H54 (cell line): ENCODE measurements at regions not wholly inside any gene's neighbourhood (a gene's known extent, or its start where the extent isn't known, plus 50 kb on each side); places are given as distances from the start of the nearest gene placed in this dataset.

Experiments used
- DNase-seq: peaks from one replicate; pipeline ENCODE4 v3.0.0; 2011; ENCODE audit warnings: low spot score, mixed read lengths; ENCODE audit not compliant: insufficient read length
- FAIRE-seq: peaks from 3 replicates; lab custom pipeline; 2011; peaks lifted over from hg19 to GRCh38; lab: Jason Lieb, UNC
- POLR2A ChIP-seq: IDR thresholded peaks from 2 replicates; pipeline ENCODE4 v1.6.1; 2011; ENCODE audit warnings: low read depth, mild to moderate bottlenecking, low read length

DNA sequence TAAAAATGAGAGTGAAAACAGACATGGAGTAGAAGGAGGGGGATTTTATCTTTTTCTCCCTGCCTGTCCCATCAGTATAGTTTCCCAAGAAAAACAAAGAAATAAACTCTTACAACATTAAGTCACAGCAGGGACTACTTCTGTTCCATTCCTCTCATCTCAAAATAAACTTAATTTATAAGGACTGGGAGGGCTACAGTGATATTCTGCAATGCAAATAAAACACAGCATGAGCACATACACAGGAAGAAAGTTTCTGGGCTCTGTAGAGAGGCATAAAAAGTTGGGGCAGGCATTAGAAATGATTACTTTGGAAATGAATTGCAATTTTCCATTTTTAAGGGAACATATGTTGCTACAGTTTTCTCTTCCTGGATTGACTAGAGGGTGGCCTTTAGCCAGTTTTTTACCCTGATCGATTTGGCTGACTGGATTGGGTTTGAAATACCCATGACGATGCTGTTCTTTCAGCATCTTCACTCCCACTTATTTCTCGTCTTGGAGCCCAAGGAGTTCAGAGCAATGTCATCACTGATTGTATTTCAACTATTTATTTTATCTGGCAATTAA, 157.1 kb downstream of the ACTR3 start:
- no peak for DNase-seq
- no peak for FAIRE-seq
- TF ChIP-seq POLR2A, result no peak

- no peak for TF ChIP-seq POLR2A
- DNase-seq (no peak), FAIRE-seq (no peak)
Observed at GRCh38 chr2:114049280-114049679, 159.4 kb downstream of the ACTR3 start.

GRCh38 chr2:114049826-114050225, 159.9 kb downstream of the ACTR3 start:
- no peak for DNase-seq

GRCh38 chr2:114056294-114057143, 166.6 kb downstream of the ACTR3 start:
- FAIRE-seq (no peak), DNase-seq (no peak)
- TF ChIP-seq POLR2A, result no peak

More at GRCh38 chr2:114049826-114050225, 159.9 kb downstream of the ACTR3 start:
- TF ChIP-seq POLR2A, result no peak
- FAIRE-seq, result no peak

DNA sequence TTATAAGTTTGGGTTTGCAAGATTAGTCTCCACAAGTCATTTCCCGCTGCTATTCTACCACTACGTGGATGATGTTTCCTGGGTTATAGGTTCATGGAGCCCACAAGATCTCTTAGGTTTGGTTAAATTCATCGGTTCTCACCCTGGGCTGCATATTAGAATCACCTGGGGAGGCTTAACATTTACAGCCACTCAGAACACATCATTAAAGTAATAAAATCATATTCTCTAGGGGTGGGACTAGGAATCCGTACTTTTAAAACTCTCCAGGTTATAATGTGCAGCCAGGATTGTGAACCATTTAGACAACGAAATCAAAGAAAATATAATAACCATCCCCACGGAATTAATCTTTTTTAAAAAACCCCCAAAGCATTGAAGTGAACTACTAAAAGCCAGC, 167.7 kb downstream of the ACTR3 start:
- no peak for FAIRE-seq
- no peak for DNase-seq
- no peak for TF ChIP-seq POLR2A

DNA sequence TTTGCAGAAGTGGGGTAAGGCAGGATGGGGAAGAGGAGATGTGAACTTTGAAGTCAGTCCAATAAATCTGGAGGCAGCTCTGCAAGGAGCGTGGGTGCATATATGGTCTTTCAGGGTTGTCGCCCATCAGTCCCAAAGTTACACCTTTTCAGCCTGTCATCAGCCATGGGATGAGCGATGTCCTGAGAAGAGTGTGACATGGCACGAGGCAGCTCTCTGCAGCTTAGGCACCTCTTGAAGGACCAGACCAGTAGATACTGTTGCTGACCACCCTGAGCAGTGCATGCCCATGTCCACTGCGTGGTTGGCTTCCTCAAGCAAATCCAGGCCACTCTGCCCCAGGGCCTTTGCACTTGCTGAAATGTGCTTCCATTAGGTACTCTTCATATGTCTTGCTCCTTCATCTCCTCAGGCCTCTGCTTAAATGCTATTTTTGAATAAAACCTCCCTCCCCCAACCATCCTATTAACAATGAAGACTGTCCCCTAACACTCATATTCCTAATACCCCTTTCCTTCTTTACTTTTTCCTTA, 171.7 kb downstream of the ACTR3 start:
- FAIRE-seq, result no peak
- TF ChIP-seq POLR2A, result no peak
- DNase-seq, result no peak

- DNase-seq (no peak), FAIRE-seq (no peak)
Observed at GRCh38 chr2:114063346-114063745, 173.5 kb downstream of the ACTR3 start.

GRCh38 chr2:114065731-114066130, 175.8 kb downstream of the ACTR3 start:
- FAIRE-seq (no peak), DNase-seq (no peak)
- TF ChIP-seq POLR2A, result no peak

More at GRCh38 chr2:114063346-114063745, 173.5 kb downstream of the ACTR3 start:
- no peak for TF ChIP-seq POLR2A

- no peak for TF ChIP-seq POLR2A
- FAIRE-seq, result no peak
- no peak for DNase-seq
Observed at GRCh38 chr2:114066186-114066747, 176.4 kb downstream of the ACTR3 start.

DNA sequence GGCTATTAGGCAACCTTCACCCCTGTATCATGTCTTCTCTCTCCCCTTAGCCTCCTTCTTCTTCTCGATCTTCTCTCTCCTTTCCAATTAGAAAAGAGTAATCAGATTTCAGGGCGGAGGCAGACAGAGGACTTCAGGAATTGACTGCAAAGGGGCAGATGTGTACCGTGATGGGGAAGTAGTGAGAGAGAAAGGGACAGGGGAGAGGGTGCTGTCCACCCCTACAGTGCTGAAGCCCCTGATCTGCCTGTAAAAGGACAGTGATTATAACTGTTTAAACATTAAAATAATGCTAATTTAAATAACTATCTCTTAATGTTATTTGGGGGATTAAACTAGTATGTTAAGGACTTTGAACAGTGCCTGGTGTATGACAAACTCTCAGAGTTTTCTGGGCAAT, 178.5 kb downstream of the ACTR3 start:
- no peak for TF ChIP-seq POLR2A
- FAIRE-seq (no peak), DNase-seq (no peak)

GRCh38 chr2:114076961-114077360, 187.1 kb downstream of the ACTR3 start:
- DNase-seq (no peak), FAIRE-seq (no peak)
- TF ChIP-seq POLR2A, result no peak

DNA sequence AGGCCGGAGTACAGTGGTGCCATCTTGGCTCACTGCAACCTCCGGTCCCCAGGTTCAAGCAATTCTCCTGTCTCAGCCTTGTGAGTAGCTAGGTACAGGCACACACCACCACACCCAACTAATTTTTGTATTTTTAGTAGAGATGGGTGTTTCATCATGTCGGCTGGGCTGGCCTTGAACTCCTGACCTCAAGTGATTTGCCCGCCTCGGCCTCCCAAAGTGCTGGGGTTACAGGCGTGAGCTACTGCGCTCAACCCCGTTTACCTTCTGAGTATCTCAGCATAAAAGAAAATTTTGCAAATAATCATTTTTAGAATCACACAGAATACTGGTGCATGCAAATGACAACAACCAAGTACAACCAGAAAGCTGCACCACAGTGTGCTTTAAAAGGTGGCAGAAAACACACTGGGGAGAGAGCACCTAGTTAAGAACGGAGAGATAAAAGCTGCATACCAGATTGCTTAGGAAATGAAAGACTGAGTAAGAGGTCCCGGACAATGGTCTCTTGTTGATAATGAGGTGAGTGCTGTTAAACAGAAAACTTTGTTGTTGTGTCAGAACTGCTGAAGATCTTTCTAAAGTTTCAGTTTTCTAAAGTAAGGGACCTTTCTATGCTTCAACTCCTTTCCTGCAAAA, 189.6 kb downstream of the ACTR3 start:
- FAIRE-seq (no peak), DNase-seq (no peak)
- TF ChIP-seq POLR2A, result no peak

- DNase-seq (no peak), FAIRE-seq (no peak)
- no peak for TF ChIP-seq POLR2A
Observed at GRCh38 chr2:114082731-114083433, 193.0 kb downstream of the ACTR3 start.

GRCh38 chr2:114083717-114084387, 194.0 kb downstream of the ACTR3 start:
- no peak for TF ChIP-seq POLR2A
- no peak for FAIRE-seq
- no peak for DNase-seq
